ENCODE measurements at regions not wholly inside any gene's neighbourhood (a gene's known extent, or its start where the extent isn't known, plus 50 kb on each side); places are given as distances from the start of the nearest gene placed in this dataset.

GRCh38 chr7:13822678-13823077 lies 166.8 kb downstream of the ETV1 start:
- Mint-ChIP-seq H3K36me3 (ENCODE audit: low read depth) (no peaks in the 10 kb centered on the region), H3K4me3 (no peak overlapping the region), H3K27ac (no peak overlapping the region)

GRCh38 chr7:13826752-13827151 lies 162.7 kb downstream of the ETV1 start:
- H3K9me3 Mint-ChIP-seq = peaks cover 3% of the 10 kb centered on the region
- H3K4me1 Mint-ChIP-seq (ENCODE audit: low read depth) = peaks cover 4% of the 10 kb centered on the region
- H3K36me3 Mint-ChIP-seq (ENCODE audit: low read depth) = no peaks in the 10 kb centered on the region
- no peak overlapping the region for H3K4me3 Mint-ChIP-seq
- H3K27ac Mint-ChIP-seq = no peak overlapping the region
- H3K27me3 Mint-ChIP-seq = no peaks in the 10 kb centered on the region
- DNase-seq = no peak

More at GRCh38 chr7:13822678-13823077, 166.8 kb downstream of the ETV1 start:
- H3K9me3 Mint-ChIP-seq = peaks cover 4% of the 10 kb centered on the region
- no peaks in the 10 kb centered on the region for H3K4me1 Mint-ChIP-seq (ENCODE audit: low read depth)
- H3K27me3 Mint-ChIP-seq = no peaks in the 10 kb centered on the region
- DNase-seq = no peak

GRCh38 chr7:13827716-13828115 lies 161.8 kb downstream of the ETV1 start:
- H3K4me1 Mint-ChIP-seq (ENCODE audit: low read depth) = peaks cover 4% of the 10 kb centered on the region
- no peaks in the 10 kb centered on the region for H3K36me3 Mint-ChIP-seq (ENCODE audit: low read depth)
- no peak for DNase-seq
- H3K9me3 Mint-ChIP-seq = peaks cover 3% of the 10 kb centered on the region
- H3K27ac Mint-ChIP-seq = no peak overlapping the region
- H3K27me3 Mint-ChIP-seq = no peaks in the 10 kb centered on the region
- H3K4me3 Mint-ChIP-seq = no peak overlapping the region

- Mint-ChIP-seq H3K36me3 (ENCODE audit: low read depth) (no peaks in the 10 kb centered on the region), H3K9me3 (peaks cover 3% of the 10 kb centered on the region), H3K4me3 (no peak overlapping the region), H3K27me3 (no peaks in the 10 kb centered on the region), H3K27ac (no peak overlapping the region), H3K4me1 (ENCODE audit: low read depth) (peaks cover 4% of the 10 kb centered on the region)
- DNase-seq = no peak
Measured at GRCh38 chr7:13829231-13829630, 160.2 kb downstream of the ETV1 start.

- H3K9me3 Mint-ChIP-seq = peaks cover 3% of the 10 kb centered on the region
- H3K36me3 Mint-ChIP-seq (ENCODE audit: low read depth) = no peaks in the 10 kb centered on the region
- no peaks in the 10 kb centered on the region for H3K27me3 Mint-ChIP-seq
- H3K4me3 Mint-ChIP-seq = no peak overlapping the region
- DNase-seq = no peak
- H3K27ac Mint-ChIP-seq = no peak overlapping the region
- H3K4me1 Mint-ChIP-seq (ENCODE audit: low read depth) = peaks cover 4% of the 10 kb centered on the region
Measured at GRCh38 chr7:13829914-13830900, 159.3 kb downstream of the ETV1 start.

- Mint-ChIP-seq H3K4me1 (ENCODE audit: low read depth) (peaks cover 4% of the 10 kb centered on the region), H3K9me3 (peaks cover 3% of the 10 kb centered on the region), H3K27me3 (no peaks in the 10 kb centered on the region), H3K27ac (no peak overlapping the region), H3K36me3 (ENCODE audit: low read depth) (no peaks in the 10 kb centered on the region), H3K4me3 (no peak overlapping the region)
- DNase-seq = no peak
Measured at GRCh38 chr7:13832346-13832745, 157.1 kb downstream of the ETV1 start.

- no peak overlapping the region for H3K4me3 Mint-ChIP-seq
- no peaks in the 10 kb centered on the region for H3K9me3 Mint-ChIP-seq
- DNase-seq = no peak
- peaks cover 4% of the 10 kb centered on the region for H3K4me1 Mint-ChIP-seq (ENCODE audit: low read depth)
- H3K27ac Mint-ChIP-seq = no peak overlapping the region
- no peaks in the 10 kb centered on the region for H3K27me3 Mint-ChIP-seq
- H3K36me3 Mint-ChIP-seq (ENCODE audit: low read depth) = no peaks in the 10 kb centered on the region
Measured at GRCh38 chr7:13834328-13834761, 155.1 kb downstream of the ETV1 start.

GRCh38 chr7:13835442-13835841 lies 154.0 kb downstream of the ETV1 start:
- Mint-ChIP-seq H3K4me3 (no peak overlapping the region), H3K27me3 (no peaks in the 10 kb centered on the region), H3K27ac (no peak overlapping the region), H3K9me3 (no peaks in the 10 kb centered on the region), H3K36me3 (ENCODE audit: low read depth) (no peaks in the 10 kb centered on the region), H3K4me1 (ENCODE audit: low read depth) (no peaks in the 10 kb centered on the region)
- no peak for DNase-seq

GRCh38 chr7:13839063-13839462 lies 150.4 kb downstream of the ETV1 start:
- DNase-seq = no peak
- no peak overlapping the region for H3K4me3 Mint-ChIP-seq
- no peaks in the 10 kb centered on the region for H3K4me1 Mint-ChIP-seq (ENCODE audit: low read depth)
- peaks cover 3% of the 10 kb centered on the region for H3K9me3 Mint-ChIP-seq
- H3K27ac Mint-ChIP-seq = no peak overlapping the region
- no peaks in the 10 kb centered on the region for H3K36me3 Mint-ChIP-seq (ENCODE audit: low read depth)
- no peaks in the 10 kb centered on the region for H3K27me3 Mint-ChIP-seq

All from activated T-cell treated with anti-CD3 and anti-CD28 coated beads, Interleukin-2, amount 50 U/mL, for 24 hours (primary cell).